ENCODE measurements at regions not wholly inside any gene's neighbourhood (a gene's known extent, or its start where the extent isn't known, plus 50 kb on each side); places are given as distances from the start of the nearest gene placed in this dataset.

- TF ChIP-seq, protein P1, sequence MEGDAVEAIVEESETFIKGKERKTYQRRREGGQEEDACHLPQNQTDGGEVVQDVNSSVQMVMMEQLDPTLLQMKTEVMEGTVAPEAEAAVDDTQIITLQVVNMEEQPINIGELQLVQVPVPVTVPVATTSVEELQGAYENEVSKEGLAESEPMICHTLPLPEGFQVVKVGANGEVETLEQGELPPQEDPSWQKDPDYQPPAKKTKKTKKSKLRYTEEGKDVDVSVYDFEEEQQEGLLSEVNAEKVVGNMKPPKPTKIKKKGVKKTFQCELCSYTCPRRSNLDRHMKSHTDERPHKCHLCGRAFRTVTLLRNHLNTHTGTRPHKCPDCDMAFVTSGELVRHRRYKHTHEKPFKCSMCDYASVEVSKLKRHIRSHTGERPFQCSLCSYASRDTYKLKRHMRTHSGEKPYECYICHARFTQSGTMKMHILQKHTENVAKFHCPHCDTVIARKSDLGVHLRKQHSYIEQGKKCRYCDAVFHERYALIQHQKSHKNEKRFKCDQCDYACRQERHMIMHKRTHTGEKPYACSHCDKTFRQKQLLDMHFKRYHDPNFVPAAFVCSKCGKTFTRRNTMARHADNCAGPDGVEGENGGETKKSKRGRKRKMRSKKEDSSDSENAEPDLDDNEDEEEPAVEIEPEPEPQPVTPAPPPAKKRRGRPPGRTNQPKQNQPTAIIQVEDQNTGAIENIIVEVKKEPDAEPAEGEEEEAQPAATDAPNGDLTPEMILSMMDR (conservative IDR thresholded peaks at IDR 0.05; ENCODE audit: low read length) = no peak
- no peak for TF ChIP-seq EZH2phosphoT487 (IDR thresholded peaks at IDR 0.05; ENCODE audit: borderline replicate concordance)
Measured at GRCh38 chrX:119340606-119341205, 58.4 kb upstream of the SLC25A43 start.
